Uterus (tissue), 2 donors: ENCODE measurements at regions not wholly inside any gene's neighbourhood (a gene's known extent, or its start where the extent isn't known, plus 50 kb on each side); places are given as distances from the start of the nearest gene placed in this dataset.

Experiments
- POLR2A ChIP-seq, 2 donors: fragments of 450-650 bp; IDR thresholded peaks; one replicate each; pipeline ENCODE4 v1.6.1; 2016; ENCODE audit warnings: antibody characterized with exemption in 2 of 2, mild to moderate bottlenecking in 1 of 2, moderate library complexity in 1 of 2
- TF ChIP-seq, protein P1 (sequence below), 4 experiments: fragments of 200-600 bp in 2 of 4; fragments of 450-650 bp in 2 of 4; sonication (generic) in 2 of 4; IDR thresholded peaks; one replicate each; pipeline ENCODE4 v1.5.1; 2016 to 2019; ENCODE audit warnings: antibody characterized with exemption in 4 of 4, mild to moderate bottlenecking in 2 of 4, moderate library complexity in 1 of 4

DNA sequence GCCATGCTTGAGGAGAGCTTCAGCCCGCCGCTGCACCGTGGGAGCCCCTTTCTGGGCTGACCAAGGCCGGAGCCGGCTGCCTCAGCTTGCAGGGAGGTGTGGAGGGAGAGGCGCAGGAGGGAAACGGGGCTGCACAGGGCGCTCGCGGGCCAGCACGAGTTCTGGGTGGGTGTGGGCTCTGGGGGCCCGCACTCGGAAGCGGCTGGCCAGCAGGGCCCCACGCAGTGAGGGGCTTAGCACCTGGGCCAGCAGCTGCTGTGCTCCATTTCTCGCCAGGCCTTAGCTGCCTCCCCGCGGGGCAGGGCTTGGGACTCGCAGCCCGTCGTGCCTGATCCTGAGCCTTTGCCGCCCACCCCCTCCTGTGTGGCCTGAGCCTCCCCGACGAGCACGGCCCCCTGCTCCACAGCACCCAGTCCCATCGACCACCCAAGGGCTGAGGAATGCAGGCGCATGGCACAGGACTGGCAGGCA lies 1554.0 kb downstream of the KCNT2 start:
- TF ChIP-seq, protein P1, sequence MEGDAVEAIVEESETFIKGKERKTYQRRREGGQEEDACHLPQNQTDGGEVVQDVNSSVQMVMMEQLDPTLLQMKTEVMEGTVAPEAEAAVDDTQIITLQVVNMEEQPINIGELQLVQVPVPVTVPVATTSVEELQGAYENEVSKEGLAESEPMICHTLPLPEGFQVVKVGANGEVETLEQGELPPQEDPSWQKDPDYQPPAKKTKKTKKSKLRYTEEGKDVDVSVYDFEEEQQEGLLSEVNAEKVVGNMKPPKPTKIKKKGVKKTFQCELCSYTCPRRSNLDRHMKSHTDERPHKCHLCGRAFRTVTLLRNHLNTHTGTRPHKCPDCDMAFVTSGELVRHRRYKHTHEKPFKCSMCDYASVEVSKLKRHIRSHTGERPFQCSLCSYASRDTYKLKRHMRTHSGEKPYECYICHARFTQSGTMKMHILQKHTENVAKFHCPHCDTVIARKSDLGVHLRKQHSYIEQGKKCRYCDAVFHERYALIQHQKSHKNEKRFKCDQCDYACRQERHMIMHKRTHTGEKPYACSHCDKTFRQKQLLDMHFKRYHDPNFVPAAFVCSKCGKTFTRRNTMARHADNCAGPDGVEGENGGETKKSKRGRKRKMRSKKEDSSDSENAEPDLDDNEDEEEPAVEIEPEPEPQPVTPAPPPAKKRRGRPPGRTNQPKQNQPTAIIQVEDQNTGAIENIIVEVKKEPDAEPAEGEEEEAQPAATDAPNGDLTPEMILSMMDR (IDR thresholded peaks at IDR 0.05): no peak
- no peak for TF ChIP-seq POLR2A (IDR thresholded peaks at IDR 0.05)
